K562 (cell line): ENCODE measurements at regions not wholly inside any gene's neighbourhood (a gene's known extent, or its start where the extent isn't known, plus 50 kb on each side); places are given as distances from the start of the nearest gene placed in this dataset.

Experiments used
- DNMT1 ChIP-seq: fragments of 450-650 bp; IDR thresholded peaks from 2 replicates; pipeline ENCODE4 v1.6.1; 2016; ENCODE audit warnings: antibody characterized with exemption, mild to moderate bottlenecking
- ZNF124 ChIP-seq: sonication (generic); formaldehyde crosslinking; IDR thresholded peaks from 2 replicates; pipeline ENCODE4 v1.8.1; 2022; ENCODE audit warnings: missing genetic modification reagents
- ZNF232 ChIP-seq: sonication (generic); formaldehyde crosslinking; IDR thresholded peaks from 2 replicates; pipeline ENCODE4 v1.8.0; 2022; ENCODE audit warnings: mild to moderate bottlenecking, missing genetic modification reagents

- TF ChIP-seq ZNF232 (CRISPR knock-in tag) (no peak), ZNF124 (no peak), DNMT1 (no peak)
Measured at GRCh38 chr7:46349490-46349889, 428.4 kb upstream of the IGFBP3 start.
